Mesendoderm (in vitro differentiated cells): ENCODE measurements at regions not wholly inside any gene's neighbourhood (a gene's known extent, or its start where the extent isn't known, plus 50 kb on each side); places are given as distances from the start of the nearest gene placed in this dataset.

Experiments used
- DNase-seq: peaks from one replicate; pipeline ENCODE4 v3.0.0; 2013
- H2AK5ac ChIP-seq: 2 replicates; pipeline ENCODE4 v1.6.1; 2013; ENCODE audit warnings: low read length, inconsistent platforms
- H2BK120ac ChIP-seq: 2 replicates; pipeline ENCODE4 v1.6.1; 2013; ENCODE audit warnings: low read depth, mild to moderate bottlenecking, low read length, moderate library complexity, mixed read lengths
- H2BK15ac ChIP-seq: replicated peaks from 2 replicates; pipeline ENCODE4 v1.6.1; 2013; ENCODE audit warnings: low read depth, mild to moderate bottlenecking, moderate library complexity
- H2BK5ac ChIP-seq: 2 replicates; pipeline ENCODE4 v1.6.1; 2013; ENCODE audit warnings: low read length, inconsistent platforms
- H3K18ac ChIP-seq: 2 replicates; pipeline ENCODE4 v1.6.1; 2013; ENCODE audit warnings: mild to moderate bottlenecking, low read length, mixed read lengths
- H3K23ac ChIP-seq: one replicate; pipeline ENCODE4 v1.6.1; 2013; ENCODE audit warnings: low read length
- H3K27ac ChIP-seq: 2 replicates; pipeline ENCODE4 v1.5.1; 2013; ENCODE audit warnings: low read depth, mild to moderate bottlenecking, inconsistent platforms, low read length, moderate library complexity
- H3K27me3 ChIP-seq: 2 replicates; pipeline ENCODE4 v1.6.1; 2013; ENCODE audit warnings: low read length, control low read depth, mild to moderate bottlenecking, inconsistent platforms; ENCODE audit not compliant: insufficient read depth, poor library complexity
- H3K36me3 ChIP-seq: 2 replicates; pipeline ENCODE4 v1.6.1; 2013; ENCODE audit warnings: low read length, inconsistent platforms; ENCODE audit not compliant: control insufficient read depth, insufficient read depth
- H3K4ac ChIP-seq: one replicate; pipeline ENCODE4 v1.6.1; 2013; ENCODE audit warnings: low read depth, mild to moderate bottlenecking, low read length, moderate library complexity
- H3K4me1 ChIP-seq: 2 replicates; pipeline ENCODE4 v1.6.1; 2013; ENCODE audit warnings: low read depth, low read length, inconsistent platforms; ENCODE audit not compliant: control insufficient read depth
- H3K4me2 ChIP-seq: 2 replicates; pipeline ENCODE4 v1.6.1; 2013; ENCODE audit warnings: low read length
- H3K4me3 ChIP-seq: 2 replicates; pipeline ENCODE4 v1.5.1; 2013; ENCODE audit warnings: mild to moderate bottlenecking, low read length
- H3K56ac ChIP-seq: one replicate; pipeline ENCODE4 v1.6.1; 2013; ENCODE audit warnings: low read length
- H3K79me1 ChIP-seq: 2 replicates; pipeline ENCODE4 v1.6.1; 2013; ENCODE audit warnings: low read length, inconsistent platforms
- H3K79me2 ChIP-seq: 2 replicates; pipeline ENCODE4 v1.6.1; 2013; ENCODE audit warnings: mild to moderate bottlenecking, low read length; ENCODE audit not compliant: control insufficient read depth, insufficient read depth
- H3K9ac ChIP-seq: 2 replicates; pipeline ENCODE4 v1.6.1; 2013; ENCODE audit warnings: low read length, inconsistent platforms
- H4K5ac ChIP-seq: one replicate; pipeline ENCODE4 v1.6.1; 2013; ENCODE audit warnings: low read length
- H4K8ac ChIP-seq: one replicate; pipeline ENCODE4 v1.6.1; 2013; ENCODE audit warnings: low read depth, mild to moderate bottlenecking, control low read depth, low read length, moderate library complexity
- WGBS: extraction: QIAGEN DNeasy Blood & Tissue Kit; methylation state at CpG from one replicate; pipeline ENCODE4 v1.1.7; 2013; ENCODE audit warnings: low lambda C conversion rate, missing lambda C conversion rate; ENCODE audit not compliant: insufficient coverage; ENCODE audit errors: extremely low coverage; 5-methylcytosine and 5-hydroxymethylcytosine counted together

GRCh38 chr18:68323921-68324320 is 391.0 kb downstream of the TMX3 start:
- H3K79me2 ChIP-seq: no peaks in the 10 kb centered on the region
- H3K4me3 ChIP-seq: no peak overlapping the region
- no peaks in the 10 kb centered on the region for H3K27me3 ChIP-seq
- no peak overlapping the region for H3K4ac ChIP-seq
- no peak overlapping the region for H4K8ac ChIP-seq
- no peak overlapping the region for H3K4me2 ChIP-seq
- H3K9ac ChIP-seq: no peak overlapping the region
- H2BK120ac ChIP-seq: no peak overlapping the region
- H3K27ac ChIP-seq: no peak overlapping the region
- H2AK5ac ChIP-seq: no peak overlapping the region
- H4K5ac ChIP-seq: no peak overlapping the region
- no peak overlapping the region for H3K56ac ChIP-seq
- no peaks in the 10 kb centered on the region for H3K79me1 ChIP-seq
- H3K18ac ChIP-seq: no peak overlapping the region
- H3K23ac ChIP-seq: no peak overlapping the region
- no peaks in the 10 kb centered on the region for H3K4me1 ChIP-seq
- no peaks in the 10 kb centered on the region for H3K36me3 ChIP-seq
- no peak overlapping the region for H2BK5ac ChIP-seq
- DNase-seq: no peak
- no peak overlapping the region for H2BK15ac ChIP-seq

- H2AK5ac ChIP-seq: no peak overlapping the region
- H2BK120ac ChIP-seq: no peak overlapping the region
- no peaks in the 10 kb centered on the region for H3K27me3 ChIP-seq
- no peaks in the 10 kb centered on the region for H3K36me3 ChIP-seq
- H3K79me2 ChIP-seq: no peaks in the 10 kb centered on the region
- H4K8ac ChIP-seq: no peak overlapping the region
- H3K79me1 ChIP-seq: no peaks in the 10 kb centered on the region
- H3K23ac ChIP-seq: no peak overlapping the region
- no peak overlapping the region for H3K4me2 ChIP-seq
- no peak overlapping the region for H2BK15ac ChIP-seq
- H3K4me3 ChIP-seq: no peak overlapping the region
- H3K56ac ChIP-seq: no peak overlapping the region
- no peak overlapping the region for H3K27ac ChIP-seq
- no peak overlapping the region for H3K9ac ChIP-seq
- DNase-seq: no peak
- no peak overlapping the region for H3K4ac ChIP-seq
- WGBS: no CpG with 5 or more reads among the region's 3 CpGs
- H3K18ac ChIP-seq: no peak overlapping the region
- no peaks in the 10 kb centered on the region for H3K4me1 ChIP-seq
- no peak overlapping the region for H2BK5ac ChIP-seq
- H4K5ac ChIP-seq: no peak overlapping the region
Observed at GRCh38 chr18:68316636-68317035, 398.3 kb downstream of the TMX3 start.

GRCh38 chr18:68314403-68314802 is 400.5 kb downstream of the TMX3 start:
- Histone ChIP-seq H4K8ac (no peak overlapping the region), H3K27ac (no peak overlapping the region), H3K9ac (no peak overlapping the region), H3K4me2 (no peak overlapping the region), H3K79me1 (no peaks in the 10 kb centered on the region), H3K4ac (no peak overlapping the region), H3K36me3 (no peaks in the 10 kb centered on the region), H4K5ac (no peak overlapping the region), H2BK5ac (no peak overlapping the region), H3K18ac (no peak overlapping the region), H3K27me3 (no peaks in the 10 kb centered on the region), H3K4me1 (no peaks in the 10 kb centered on the region), H3K23ac (no peak overlapping the region), H2BK15ac (no peak overlapping the region), H3K79me2 (no peaks in the 10 kb centered on the region), H2BK120ac (no peak overlapping the region), H3K4me3 (no peak overlapping the region), H2AK5ac (no peak overlapping the region), H3K56ac (no peak overlapping the region)
- no CpG with 5 or more reads among the region's 4 CpGs for WGBS
- no peak for DNase-seq

DNA sequence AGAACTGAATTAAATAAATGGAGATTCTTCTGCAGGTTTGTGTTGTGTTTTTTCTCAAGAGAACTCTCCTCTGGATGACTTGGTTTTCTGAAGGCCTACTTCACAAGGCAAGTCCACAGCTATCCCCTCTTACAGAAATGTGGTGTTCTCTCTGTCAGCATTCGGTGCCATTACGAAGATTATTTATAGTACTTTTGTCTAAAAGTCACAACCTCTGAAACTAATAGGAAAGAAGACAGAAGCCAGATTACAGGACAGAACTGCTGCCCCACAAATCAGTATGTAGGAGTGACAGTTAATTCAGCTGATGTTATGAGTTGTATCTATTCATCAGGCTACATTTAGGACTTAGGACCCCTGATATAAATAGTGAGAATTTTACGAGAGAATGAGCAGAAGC is 413.5 kb downstream of the TMX3 start:
- no CpG with 5 or more reads among the region's 3 CpGs for WGBS
- Histone ChIP-seq H2AK5ac (no peak overlapping the region), H3K79me2 (no peaks in the 10 kb centered on the region), H3K9ac (no peak overlapping the region), H3K36me3 (no peaks in the 10 kb centered on the region), H3K79me1 (no peaks in the 10 kb centered on the region), H4K8ac (no peak overlapping the region), H3K23ac (no peak overlapping the region), H3K27me3 (no peaks in the 10 kb centered on the region), H3K4me1 (peaks cover 2% of the 10 kb centered on the region), H3K56ac (no peak overlapping the region), H3K4me2 (no peak overlapping the region), H3K4ac (no peak overlapping the region), H2BK15ac (no peak overlapping the region), H3K4me3 (no peak overlapping the region), H2BK120ac (no peak overlapping the region), H2BK5ac (no peak overlapping the region), H3K18ac (no peak overlapping the region), H3K27ac (no peak overlapping the region), H4K5ac (no peak overlapping the region)
- DNase-seq: no peak

- DNase-seq: no peak
- Histone ChIP-seq H3K79me2 (no peaks in the 10 kb centered on the region), H2BK120ac (no peak overlapping the region), H3K36me3 (no peaks in the 10 kb centered on the region), H4K5ac (no peak overlapping the region), H3K27me3 (no peaks in the 10 kb centered on the region), H3K23ac (no peak overlapping the region), H3K27ac (no peak overlapping the region), H3K56ac (no peak overlapping the region), H3K79me1 (no peaks in the 10 kb centered on the region), H4K8ac (no peak overlapping the region), H2BK5ac (no peak overlapping the region), H2AK5ac (no peak overlapping the region), H3K4me2 (no peak overlapping the region), H3K18ac (no peak overlapping the region), H2BK15ac (no peak overlapping the region), H3K4ac (no peak overlapping the region), H3K9ac (no peak overlapping the region), H3K4me1 (peaks cover 2% of the 10 kb centered on the region), H3K4me3 (no peak overlapping the region)
- no CpG with 5 or more reads among the region's 3 CpGs for WGBS
Observed at GRCh38 chr18:68299906-68300305, 415.0 kb downstream of the TMX3 start.

- no peak overlapping the region for H3K23ac ChIP-seq
- H3K9ac ChIP-seq: no peak overlapping the region
- H3K27me3 ChIP-seq: no peaks in the 10 kb centered on the region
- H3K36me3 ChIP-seq: no peaks in the 10 kb centered on the region
- H4K5ac ChIP-seq: no peak overlapping the region
- H3K4ac ChIP-seq: no peak overlapping the region
- H3K4me1 ChIP-seq: peaks cover 2% of the 10 kb centered on the region
- no peak overlapping the region for H3K4me3 ChIP-seq
- H3K79me1 ChIP-seq: no peaks in the 10 kb centered on the region
- WGBS: no CpG with 5 or more reads among the region's 4 CpGs
- no peak overlapping the region for H2AK5ac ChIP-seq
- DNase-seq: no peak
- no peak overlapping the region for H2BK5ac ChIP-seq
- no peak overlapping the region for H4K8ac ChIP-seq
- no peak overlapping the region for H3K4me2 ChIP-seq
- H2BK120ac ChIP-seq: no peak overlapping the region
- H3K27ac ChIP-seq: no peak overlapping the region
- H3K56ac ChIP-seq: no peak overlapping the region
- no peaks in the 10 kb centered on the region for H3K79me2 ChIP-seq
- no peak overlapping the region for H3K18ac ChIP-seq
- no peak overlapping the region for H2BK15ac ChIP-seq
Observed at GRCh38 chr18:68298330-68298729, 416.6 kb downstream of the TMX3 start.
